CD4-positive, alpha-beta T cell (primary cell): ENCODE measurements at regions not wholly inside any gene's neighbourhood (a gene's known extent, or its start where the extent isn't known, plus 50 kb on each side); places are given as distances from the start of the nearest gene placed in this dataset.

Source experiments
- ATAC-seq: fragments of 200-7000 bp; cut with Tn5 transposase; one replicate; pipeline ENCODE4 v1.10.0; 2022; ENCODE audit warnings: mild to moderate bottlenecking; ENCODE audit not compliant: poor library complexity
- CTCF ChIA-PET: fragments of 350-600 bp; sonication (Branson Sonifier 250); formaldehyde crosslinking; loops from one replicate; lab custom pipeline; 2021; ENCODE audit warnings: antibody characterized with exemption, inconsistent platforms; lab: Charles Lee
- POLR2A ChIA-PET: fragments of 350-600 bp; sonication (Branson Sonifier 250); formaldehyde crosslinking; loops from one replicate; lab custom pipeline; 2021; ENCODE audit warnings: antibody characterized with exemption, inconsistent platforms; lab: Charles Lee
- DNase-seq, 14 experiments: peaks; one replicate each; pipeline ENCODE4 v3.0.0-alpha.2; 2013 to 2020; ENCODE audit warnings: mixed read lengths in 2 of 14
- H3K27ac ChIP-seq, 2 donors: one replicate each; pipeline versions ENCODE4 v1.5.1 to v1.7.0; 2013; ENCODE audit warnings: low read length in 2 of 2, low read depth in 1 of 2, mild to moderate bottlenecking in 1 of 2
- H3K27me3 ChIP-seq, 2 experiments: 1 replicate in 1 of 2; 2 replicates in 1 of 2; pipeline versions ENCODE4 v1.6.1 to v1.7.0; 2013; ENCODE audit warnings: low read length in 2 of 2, control low read depth in 1 of 2, mild to moderate bottlenecking in 1 of 2, moderate library complexity in 1 of 2; ENCODE audit not compliant: insufficient read depth in 2 of 2, control insufficient read depth in 1 of 2
- H3K36me3 ChIP-seq: one replicate; pipeline ENCODE4 v1.6.1; 2013; ENCODE audit warnings: low read length, control low read depth; ENCODE audit not compliant: insufficient read depth
- H3K4me1 ChIP-seq: one replicate; pipeline ENCODE4 v1.6.1; 2013; ENCODE audit warnings: low read length, control low read depth; ENCODE audit not compliant: insufficient read depth
- H3K4me3 ChIP-seq: one replicate; pipeline ENCODE4 v1.5.1; 2013; ENCODE audit warnings: mild to moderate bottlenecking, low read length, moderate library complexity
- H3K9me3 ChIP-seq, 2 experiments: 1 replicate in 1 of 2; 2 replicates in 1 of 2; pipeline versions ENCODE4 v1.6.1 to v1.7.0; 2013; ENCODE audit warnings: low read length in 2 of 2, mild to moderate bottlenecking in 2 of 2, control low read depth in 1 of 2, moderate library complexity in 1 of 2; ENCODE audit not compliant: control insufficient read depth in 1 of 2, insufficient read depth in 1 of 2
- H3K27ac Mint-ChIP-seq: one replicate; pipeline ENCODE4 v1.8.0; 2020; ENCODE audit warnings: mixed read lengths
- H3K27me3 Mint-ChIP-seq: one replicate; pipeline ENCODE4 v1.8.0; 2021; ENCODE audit warnings: mixed read lengths
- H3K36me3 Mint-ChIP-seq: one replicate; pipeline ENCODE4 v1.8.0; 2021; ENCODE audit warnings: low read depth, mixed read lengths
- H3K4me1 Mint-ChIP-seq: one replicate; pipeline ENCODE4 v1.8.0; 2021; ENCODE audit warnings: low read depth, mixed read lengths
- H3K4me3 Mint-ChIP-seq: one replicate; pipeline ENCODE4 v1.8.0; 2020; ENCODE audit warnings: mild to moderate bottlenecking, mixed read lengths
- H3K9me3 Mint-ChIP-seq: one replicate; pipeline ENCODE4 v1.8.0; 2020; ENCODE audit warnings: mixed read lengths
- intact Hi-C, 2 experiments: fragments of 100-400 bp; cut with DNase I in 1 of 2; cut with micrococcal nuclease in 1 of 2; formaldehyde crosslinking; loops; one replicate each; pipeline versions ENCODE4 v1.15.1 to v1.9.0; 2023 to 2025; cut with DNase I, micrococcal nuclease
- TF ChIP-seq, protein P1 (sequence below): fragments of 200-600 bp; IDR thresholded peaks from one replicate; pipeline ENCODE4 v1.8.0; 2022; ENCODE audit warnings: antibody characterized with exemption, mild to moderate bottlenecking

GRCh38 chr3:130569461-130570365 lies 52.7 kb downstream of the COL6A6 start:
- DNase-seq: no peak
- peaks cover 36% of the 10 kb centered on the region for H3K27me3 Mint-ChIP-seq
- CTCF ChIA-PET: interaction anchor here (1.0 kb wide), 1 partner anchor 12 kb away, joined by 3 read pairs; no protein-coding TSS in a partner anchor
- Histone ChIP-seq H3K36me3 (no peaks in the 10 kb centered on the region), H3K27me3 (peaks cover 0 to 13% of the 10 kb centered on the region in 2 experiments), H3K27ac (no peak overlapping the region), H3K4me1 (no peaks in the 10 kb centered on the region), H3K4me3 (no peak overlapping the region), H3K9me3 (no peaks in the 10 kb centered on the region)
- POLR2A ChIA-PET: no interaction called here
- no peak overlapping the region for H3K4me3 Mint-ChIP-seq
- no peaks in the 10 kb centered on the region for H3K4me1 Mint-ChIP-seq
- TF ChIP-seq, protein P1, sequence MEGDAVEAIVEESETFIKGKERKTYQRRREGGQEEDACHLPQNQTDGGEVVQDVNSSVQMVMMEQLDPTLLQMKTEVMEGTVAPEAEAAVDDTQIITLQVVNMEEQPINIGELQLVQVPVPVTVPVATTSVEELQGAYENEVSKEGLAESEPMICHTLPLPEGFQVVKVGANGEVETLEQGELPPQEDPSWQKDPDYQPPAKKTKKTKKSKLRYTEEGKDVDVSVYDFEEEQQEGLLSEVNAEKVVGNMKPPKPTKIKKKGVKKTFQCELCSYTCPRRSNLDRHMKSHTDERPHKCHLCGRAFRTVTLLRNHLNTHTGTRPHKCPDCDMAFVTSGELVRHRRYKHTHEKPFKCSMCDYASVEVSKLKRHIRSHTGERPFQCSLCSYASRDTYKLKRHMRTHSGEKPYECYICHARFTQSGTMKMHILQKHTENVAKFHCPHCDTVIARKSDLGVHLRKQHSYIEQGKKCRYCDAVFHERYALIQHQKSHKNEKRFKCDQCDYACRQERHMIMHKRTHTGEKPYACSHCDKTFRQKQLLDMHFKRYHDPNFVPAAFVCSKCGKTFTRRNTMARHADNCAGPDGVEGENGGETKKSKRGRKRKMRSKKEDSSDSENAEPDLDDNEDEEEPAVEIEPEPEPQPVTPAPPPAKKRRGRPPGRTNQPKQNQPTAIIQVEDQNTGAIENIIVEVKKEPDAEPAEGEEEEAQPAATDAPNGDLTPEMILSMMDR: no peak
- H3K27ac Mint-ChIP-seq: no peak overlapping the region
- intact Hi-C loops: no loop called here
- no peaks in the 10 kb centered on the region for H3K36me3 Mint-ChIP-seq
- H3K9me3 Mint-ChIP-seq: no peaks in the 10 kb centered on the region
- no peak for ATAC-seq

DNA sequence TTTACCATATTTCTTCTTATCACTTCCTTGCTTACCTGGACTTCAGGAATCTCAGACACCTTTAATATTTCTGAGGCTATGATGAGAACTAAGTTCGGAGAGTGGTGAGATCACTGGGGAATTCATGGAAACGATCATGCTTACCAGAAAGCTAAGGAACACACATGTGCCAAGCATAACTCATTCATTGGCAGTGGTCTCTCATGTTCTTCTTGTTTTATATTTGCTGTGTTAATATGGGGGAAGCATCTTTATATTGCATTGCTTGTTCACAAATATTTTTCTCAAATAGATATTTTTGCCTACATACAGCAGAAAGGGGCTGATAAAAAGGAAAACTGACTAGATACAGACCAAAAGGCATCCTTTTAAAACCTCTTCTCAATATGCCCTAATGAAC lies 55.8 kb downstream of the COL6A6 start:
- H3K27me3 ChIP-seq: peaks cover 0 to 13% of the 10 kb centered on the region in 2 experiments
- no peaks in the 10 kb centered on the region for H3K4me1 ChIP-seq
- H3K9me3 ChIP-seq: no peaks in the 10 kb centered on the region
- TF ChIP-seq, protein P1: no peak
- no peaks in the 10 kb centered on the region for H3K36me3 ChIP-seq
- no peaks in the 10 kb centered on the region for H3K36me3 Mint-ChIP-seq
- intact Hi-C loops: no loop called here
- no peak overlapping the region for H3K4me3 ChIP-seq
- ATAC-seq (no peak), DNase-seq (no peak)
- ChIA-PET POLR2A (interaction anchor here (0.7 kb wide), 1 partner anchor 54 kb away, joined by 6 read pairs; no protein-coding TSS in a partner anchor), CTCF (no interaction called here)
- no peaks in the 10 kb centered on the region for H3K9me3 Mint-ChIP-seq
- no peaks in the 10 kb centered on the region for H3K4me1 Mint-ChIP-seq
- H3K27ac ChIP-seq: no peak overlapping the region
- no peak overlapping the region for H3K4me3 Mint-ChIP-seq
- peaks cover 54% of the 10 kb centered on the region for H3K27me3 Mint-ChIP-seq
- no peak overlapping the region for H3K27ac Mint-ChIP-seq

GRCh38 chr3:130576375-130577266 lies 59.6 kb downstream of the COL6A6 start:
- CTCF ChIA-PET: no interaction called here
- Histone ChIP-seq H3K9me3 (no peaks in the 10 kb centered on the region), H3K27ac (no peak overlapping the region), H3K4me1 (no peaks in the 10 kb centered on the region), H3K4me3 (no peak overlapping the region), H3K27me3 (peaks cover 0 to 13% of the 10 kb centered on the region in 2 experiments), H3K36me3 (no peaks in the 10 kb centered on the region)
- Mint-ChIP-seq H3K36me3 (no peaks in the 10 kb centered on the region), H3K4me1 (no peaks in the 10 kb centered on the region), H3K27me3 (peaks cover 55% of the 10 kb centered on the region), H3K27ac (no peak overlapping the region), H3K4me3 (no peak overlapping the region), H3K9me3 (no peaks in the 10 kb centered on the region)
- TF ChIP-seq, protein P1: no peak
- no peak for ATAC-seq
- POLR2A ChIA-PET: no interaction called here
- intact Hi-C loops: no loop called here
- DNase-seq: no peak
